ENCODE measurements at regions not wholly inside any gene's neighbourhood (a gene's known extent, or its start where the extent isn't known, plus 50 kb on each side); places are given as distances from the start of the nearest gene placed in this dataset.

DNA sequence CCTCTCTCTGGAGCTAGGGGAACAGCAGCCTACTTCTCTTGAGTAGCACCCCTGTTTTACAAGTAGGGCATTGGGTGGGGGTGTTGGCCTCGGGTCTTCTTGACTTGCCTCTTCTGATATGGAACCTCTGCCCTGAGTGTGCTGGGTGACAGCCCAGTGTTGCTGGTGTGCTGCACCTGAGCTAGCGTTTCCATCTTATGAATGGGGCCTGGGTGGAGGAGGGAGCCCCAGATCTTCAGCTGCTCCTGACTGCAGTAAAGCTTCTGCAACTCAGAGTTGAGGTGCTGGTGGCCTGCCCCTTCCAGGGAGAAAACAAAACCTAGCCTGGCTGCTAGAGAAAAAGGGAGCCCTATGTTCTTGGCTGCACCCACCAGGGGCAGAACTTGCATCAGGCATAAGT lies 202.5 kb upstream of the SHH start:
- TF ChIP-seq, protein P1, sequence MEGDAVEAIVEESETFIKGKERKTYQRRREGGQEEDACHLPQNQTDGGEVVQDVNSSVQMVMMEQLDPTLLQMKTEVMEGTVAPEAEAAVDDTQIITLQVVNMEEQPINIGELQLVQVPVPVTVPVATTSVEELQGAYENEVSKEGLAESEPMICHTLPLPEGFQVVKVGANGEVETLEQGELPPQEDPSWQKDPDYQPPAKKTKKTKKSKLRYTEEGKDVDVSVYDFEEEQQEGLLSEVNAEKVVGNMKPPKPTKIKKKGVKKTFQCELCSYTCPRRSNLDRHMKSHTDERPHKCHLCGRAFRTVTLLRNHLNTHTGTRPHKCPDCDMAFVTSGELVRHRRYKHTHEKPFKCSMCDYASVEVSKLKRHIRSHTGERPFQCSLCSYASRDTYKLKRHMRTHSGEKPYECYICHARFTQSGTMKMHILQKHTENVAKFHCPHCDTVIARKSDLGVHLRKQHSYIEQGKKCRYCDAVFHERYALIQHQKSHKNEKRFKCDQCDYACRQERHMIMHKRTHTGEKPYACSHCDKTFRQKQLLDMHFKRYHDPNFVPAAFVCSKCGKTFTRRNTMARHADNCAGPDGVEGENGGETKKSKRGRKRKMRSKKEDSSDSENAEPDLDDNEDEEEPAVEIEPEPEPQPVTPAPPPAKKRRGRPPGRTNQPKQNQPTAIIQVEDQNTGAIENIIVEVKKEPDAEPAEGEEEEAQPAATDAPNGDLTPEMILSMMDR (IDR thresholded peaks at IDR 0.05), result no peak
- TF ChIP-seq POLR2AphosphoS5 (IDR thresholded peaks at IDR 0.05; ENCODE audit: low read depth, low read length), result no peak
- TF ChIP-seq, protein P2, sequence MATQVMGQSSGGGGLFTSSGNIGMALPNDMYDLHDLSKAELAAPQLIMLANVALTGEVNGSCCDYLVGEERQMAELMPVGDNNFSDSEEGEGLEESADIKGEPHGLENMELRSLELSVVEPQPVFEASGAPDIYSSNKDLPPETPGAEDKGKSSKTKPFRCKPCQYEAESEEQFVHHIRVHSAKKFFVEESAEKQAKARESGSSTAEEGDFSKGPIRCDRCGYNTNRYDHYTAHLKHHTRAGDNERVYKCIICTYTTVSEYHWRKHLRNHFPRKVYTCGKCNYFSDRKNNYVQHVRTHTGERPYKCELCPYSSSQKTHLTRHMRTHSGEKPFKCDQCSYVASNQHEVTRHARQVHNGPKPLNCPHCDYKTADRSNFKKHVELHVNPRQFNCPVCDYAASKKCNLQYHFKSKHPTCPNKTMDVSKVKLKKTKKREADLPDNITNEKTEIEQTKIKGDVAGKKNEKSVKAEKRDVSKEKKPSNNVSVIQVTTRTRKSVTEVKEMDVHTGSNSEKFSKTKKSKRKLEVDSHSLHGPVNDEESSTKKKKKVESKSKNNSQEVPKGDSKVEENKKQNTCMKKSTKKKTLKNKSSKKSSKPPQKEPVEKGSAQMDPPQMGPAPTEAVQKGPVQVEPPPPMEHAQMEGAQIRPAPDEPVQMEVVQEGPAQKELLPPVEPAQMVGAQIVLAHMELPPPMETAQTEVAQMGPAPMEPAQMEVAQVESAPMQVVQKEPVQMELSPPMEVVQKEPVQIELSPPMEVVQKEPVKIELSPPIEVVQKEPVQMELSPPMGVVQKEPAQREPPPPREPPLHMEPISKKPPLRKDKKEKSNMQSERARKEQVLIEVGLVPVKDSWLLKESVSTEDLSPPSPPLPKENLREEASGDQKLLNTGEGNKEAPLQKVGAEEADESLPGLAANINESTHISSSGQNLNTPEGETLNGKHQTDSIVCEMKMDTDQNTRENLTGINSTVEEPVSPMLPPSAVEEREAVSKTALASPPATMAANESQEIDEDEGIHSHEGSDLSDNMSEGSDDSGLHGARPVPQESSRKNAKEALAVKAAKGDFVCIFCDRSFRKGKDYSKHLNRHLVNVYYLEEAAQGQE (IDR thresholded peaks at IDR 0.05; ENCODE audit: insufficient read depth in 1 of 2, low read depth in 2 of 2, low read length in 1 of 2), result no peak
- TF ChIP-seq TCF7L2 (IDR thresholded peaks at IDR 0.05; ENCODE audit: low read depth, low read length), result no peak

Measured in Panc1 (cell line).